ENCODE measurements at regions not wholly inside any gene's neighbourhood (a gene's known extent, or its start where the extent isn't known, plus 50 kb on each side); places are given as distances from the start of the nearest gene placed in this dataset.

- DNase-seq (ENCODE audit: low read depth in 2 of 2), result no peak
Measured at GRCh38 chr6:108778421-108779186, 69.6 kb upstream of the ARMC2 start.

- no peak for DNase-seq (ENCODE audit: low read depth in 2 of 2)
Measured at GRCh38 chr6:108779536-108780275, 68.5 kb upstream of the ARMC2 start.

- DNase-seq (ENCODE audit: low read depth in 2 of 2), result no peak
Measured at GRCh38 chr6:108780784-108781183, 67.4 kb upstream of the ARMC2 start.

- peak; percentile 7 to 15 for DNase-seq (ENCODE audit: low read depth in 2 of 2)
Measured at GRCh38 chr6:108781419-108782100, 66.7 kb upstream of the ARMC2 start.

GRCh38 chr6:108782179-108783041 is 65.8 kb upstream of the ARMC2 start:
- peak; percentile 70 to 76 for DNase-seq (ENCODE audit: low read depth in 2 of 2)

- no peak for DNase-seq (ENCODE audit: low read depth in 2 of 2)
Measured at GRCh38 chr6:108785653-108786052, 62.6 kb upstream of the ARMC2 start.

GRCh38 chr6:108788416-108788815 is 59.8 kb upstream of the ARMC2 start:
- DNase-seq (ENCODE audit: low read depth in 2 of 2), result no peak

- no peak for DNase-seq (ENCODE audit: low read depth in 2 of 2)
Measured at GRCh38 chr6:108789475-108789874, 58.7 kb upstream of the ARMC2 start.

GRCh38 chr6:108791700-108792099 is 56.5 kb upstream of the ARMC2 start:
- DNase-seq (ENCODE audit: low read depth in 2 of 2), result no peak

GRCh38 chr6:108793516-108794251 is 54.5 kb upstream of the ARMC2 start:
- DNase-seq (ENCODE audit: low read depth in 2 of 2), result no peak

GRCh38 chr6:108795122-108795521 is 53.1 kb upstream of the ARMC2 start:
- DNase-seq (ENCODE audit: low read depth in 2 of 2), result no peak

GRCh38 chr6:108795814-108796213 is 52.4 kb upstream of the ARMC2 start:
- no peak for DNase-seq (ENCODE audit: low read depth in 2 of 2)

GRCh38 chr6:108796875-108797274 is 51.3 kb upstream of the ARMC2 start:
- DNase-seq (ENCODE audit: low read depth in 2 of 2), result no peak

- DNase-seq (ENCODE audit: low read depth in 2 of 2), result no peak
Measured at GRCh38 chr6:108797951-108798669, 50.1 kb upstream of the ARMC2 start.

Data from stimulated activated CD4-positive, alpha-beta T cell treated with anti-CD3 and anti-CD28 coated beads, Interleukin-4, amount 100 ng/mL, for 48 hours (primary cell).